Colonic mucosa (tissue), 4 donors: ENCODE measurements at regions not wholly inside any gene's neighbourhood (a gene's known extent, or its start where the extent isn't known, plus 50 kb on each side); places are given as distances from the start of the nearest gene placed in this dataset.
A peak's percentile ranks its signal among the peaks of the same experiment; 100 is the strongest.

Experiments
- DNase-seq: peaks from one replicate; pipeline ENCODE4 v3.0.0-alpha.2; 2020
- H3K27ac ChIP-seq: fragments of 200-600 bp; one replicate; pipeline ENCODE4 v1.8.0; 2021
- H3K27me3 ChIP-seq: fragments of 200-600 bp; one replicate; pipeline ENCODE4 v1.8.0; 2021
- H3K36me3 ChIP-seq: fragments of 200-600 bp; one replicate; pipeline ENCODE4 v1.8.0; 2021
- H3K4me1 ChIP-seq: fragments of 200-600 bp; one replicate; pipeline ENCODE4 v1.8.0; 2021; ENCODE audit warnings: mild to moderate bottlenecking
- H3K4me3 ChIP-seq: fragments of 200-600 bp; one replicate; pipeline ENCODE4 v1.8.0; 2021
- H3K9ac ChIP-seq, 2 donors: one replicate each; pipeline ENCODE4 v1.7.0; 2013; ENCODE audit warnings: control low read depth in 2 of 2, low read depth in 2 of 2, low read length in 2 of 2
- H3K9me3 ChIP-seq: fragments of 200-600 bp; one replicate; pipeline ENCODE4 v1.8.0; 2021
- CTCF ChIP-seq: fragments of 200-600 bp; IDR thresholded peaks from one replicate; pipeline ENCODE4 v1.8.0; 2022; ENCODE audit warnings: antibody characterized with exemption, mild to moderate bottlenecking
- intact Hi-C: fragments of 100-400 bp; cut with DNase I; formaldehyde crosslinking; loops from one replicate; pipeline ENCODE4 v1.14.1; 2022
- donor health status: healthy.
- donor health status: DM: no; HTN: no; CAD: no.
- donor health status: DM: no; HTN: no; CAD: no.

GRCh38 chr4:27318740-27319139, 458.1 kb downstream of the STIM2 start:
- intact Hi-C loops: loop anchor here (5.0 kb wide), 1 partner anchor 266 kb away; no protein-coding TSS in a partner anchor
- no peak for TF ChIP-seq CTCF
- Histone ChIP-seq H3K4me1 (peaks cover 4% of the 10 kb centered on the region), H3K27me3 (no peaks in the 10 kb centered on the region), H3K9me3 (no peaks in the 10 kb centered on the region), H3K27ac (no peak overlapping the region), H3K9ac (no peak overlapping the region), H3K4me3 (no peak overlapping the region), H3K36me3 (no peaks in the 10 kb centered on the region)
- DNase-seq: peak; percentile 60

GRCh38 chr4:27326991-27327390, 466.4 kb downstream of the STIM2 start:
- H3K4me1 ChIP-seq: no peaks in the 10 kb centered on the region
- DNase-seq: no peak
- H3K27me3 ChIP-seq: no peaks in the 10 kb centered on the region
- TF ChIP-seq CTCF: no peak
- H3K9ac ChIP-seq: no peak overlapping the region
- no peak overlapping the region for H3K4me3 ChIP-seq
- H3K36me3 ChIP-seq: no peaks in the 10 kb centered on the region
- intact Hi-C loops: loop anchor here (10.0 kb wide), 1 partner anchor 152 kb away; no protein-coding TSS in a partner anchor
- no peak overlapping the region for H3K27ac ChIP-seq
- H3K9me3 ChIP-seq: no peaks in the 10 kb centered on the region

GRCh38 chr4:27327421-27328181, 467.0 kb downstream of the STIM2 start:
- H3K36me3 ChIP-seq: no peaks in the 10 kb centered on the region
- no peaks in the 10 kb centered on the region for H3K27me3 ChIP-seq
- intact Hi-C loops: loop anchor here (10.0 kb wide), 1 partner anchor 153 kb away; no protein-coding TSS in a partner anchor
- no peak overlapping the region for H3K4me3 ChIP-seq
- no peak for TF ChIP-seq CTCF
- H3K27ac ChIP-seq: no peak overlapping the region
- H3K9ac ChIP-seq: no peak overlapping the region
- no peak for DNase-seq
- H3K4me1 ChIP-seq: no peaks in the 10 kb centered on the region
- H3K9me3 ChIP-seq: no peaks in the 10 kb centered on the region

DNA sequence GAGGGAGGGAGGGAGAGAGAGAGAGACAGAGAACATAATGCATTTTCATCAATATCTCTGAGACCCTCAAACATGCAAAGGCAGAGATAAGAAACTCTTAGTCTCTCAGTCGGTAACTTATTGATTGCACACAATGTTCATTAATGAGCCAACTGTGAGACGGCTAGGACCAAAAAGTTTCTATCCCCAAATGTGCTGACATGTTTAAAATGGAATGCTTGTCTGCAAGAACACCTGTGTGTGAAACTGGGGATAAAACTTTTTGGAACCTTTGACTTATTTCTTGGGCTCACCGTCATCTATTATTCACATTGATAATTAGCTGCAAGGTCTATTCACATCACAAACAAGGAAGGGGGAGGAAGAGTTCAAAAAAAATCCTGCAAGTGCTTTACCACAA, 477.9 kb downstream of the STIM2 start:
- no peak for DNase-seq
- Histone ChIP-seq H3K9me3 (no peaks in the 10 kb centered on the region), H3K27me3 (no peaks in the 10 kb centered on the region), H3K27ac (no peak overlapping the region), H3K36me3 (no peaks in the 10 kb centered on the region), H3K4me1 (no peaks in the 10 kb centered on the region), H3K9ac (no peak overlapping the region), H3K4me3 (no peak overlapping the region)
- intact Hi-C loops: no loop called here
- no peak for TF ChIP-seq CTCF

DNA sequence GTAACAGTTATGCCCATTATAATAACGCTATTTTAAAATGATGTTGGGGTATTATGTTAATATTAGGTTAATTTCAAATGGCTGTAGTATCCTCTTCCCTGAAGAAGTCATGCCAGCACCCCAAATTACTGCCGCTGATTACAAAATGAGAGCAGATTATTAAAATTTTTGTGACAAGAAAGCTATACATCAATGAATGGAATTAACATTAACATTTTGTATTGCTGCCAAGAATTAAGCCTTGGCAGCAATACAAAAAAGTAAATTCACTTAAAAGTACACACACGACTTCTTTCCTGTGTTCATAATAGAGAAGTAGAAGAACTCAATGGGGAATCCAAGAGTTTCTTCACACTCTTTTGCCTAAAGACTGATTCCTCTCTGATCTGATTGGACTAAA, 482.8 kb downstream of the STIM2 start:
- no peaks in the 10 kb centered on the region for H3K27me3 ChIP-seq
- H3K4me1 ChIP-seq: no peaks in the 10 kb centered on the region
- H3K27ac ChIP-seq: no peak overlapping the region
- intact Hi-C loops: no loop called here
- no peak for TF ChIP-seq CTCF
- DNase-seq: no peak
- H3K9me3 ChIP-seq: no peaks in the 10 kb centered on the region
- no peak overlapping the region for H3K4me3 ChIP-seq
- no peaks in the 10 kb centered on the region for H3K36me3 ChIP-seq
- H3K9ac ChIP-seq: no peak overlapping the region
